ENCODE measurements at regions not wholly inside any gene's neighbourhood (a gene's known extent, or its start where the extent isn't known, plus 50 kb on each side); places are given as distances from the start of the nearest gene placed in this dataset.

- H3K27ac Mint-ChIP-seq = no peak overlapping the region
- DNase-seq = peak in 1 of 5 donors; percentile 30
These were observed 108.4 kb downstream of the SINHCAF start for GRCh38 chr12:31217356-31218130.

GRCh38 chr12:31218203-31219025 is 107.5 kb downstream of the SINHCAF start:
- DNase-seq = no peak
- intact Hi-C loops (cut with micrococcal nuclease) = no loop called here

More at GRCh38 chr12:31217356-31218130, 108.4 kb downstream of the SINHCAF start:
- intact Hi-C loops (cut with micrococcal nuclease) = no loop called here
- CTCF ChIA-PET (ENCODE audit: partially characterized antibody) = no interaction called here
- H3K9me3 Mint-ChIP-seq = no peaks in the 10 kb centered on the region
- H3K4me3 Mint-ChIP-seq = no peak overlapping the region
- no peaks in the 10 kb centered on the region for H3K4me1 Mint-ChIP-seq
- no peaks in the 10 kb centered on the region for H3K36me3 Mint-ChIP-seq
- peaks cover 11 to 27% of the 10 kb centered on the region in 2 donors for H3K27me3 Mint-ChIP-seq
- no peaks in the 10 kb centered on the region for H3K27me3 ChIP-seq (ENCODE audit: insufficient read depth, low read length)
- POLR2A ChIA-PET (ENCODE audit: partially characterized antibody) = no interaction called here
- H3K4me3 ChIP-seq (ENCODE audit: low read length in 2 of 2) = no peak overlapping the region
- H3K9me3 ChIP-seq (ENCODE audit: control insufficient read depth in 1 of 2, low read length in 2 of 2) = no peaks in the 10 kb centered on the region
- no peaks in the 10 kb centered on the region for H3K36me3 ChIP-seq (ENCODE audit: insufficient read depth, low read length)
- no peak overlapping the region for H3K27ac ChIP-seq (ENCODE audit: low read depth, low read length)
- H3K4me1 ChIP-seq (ENCODE audit: insufficient read depth, low read length) = no peaks in the 10 kb centered on the region

GRCh38 chr12:31219521-31219920 is 106.4 kb downstream of the SINHCAF start:
- no peaks in the 10 kb centered on the region for H3K9me3 ChIP-seq (ENCODE audit: control insufficient read depth in 1 of 2, low read length in 2 of 2)
- ChIA-PET CTCF (ENCODE audit: partially characterized antibody) (no interaction called here), POLR2A (ENCODE audit: partially characterized antibody) (no interaction called here)
- no peaks in the 10 kb centered on the region for H3K36me3 Mint-ChIP-seq
- no peaks in the 10 kb centered on the region for H3K27me3 ChIP-seq (ENCODE audit: insufficient read depth, low read length)
- no peak overlapping the region for H3K4me3 Mint-ChIP-seq
- intact Hi-C loops (cut with micrococcal nuclease) = no loop called here
- H3K27ac Mint-ChIP-seq = no peak overlapping the region
- no peak overlapping the region for H3K4me3 ChIP-seq (ENCODE audit: low read length in 2 of 2)
- no peak for DNase-seq
- no peaks in the 10 kb centered on the region for H3K4me1 ChIP-seq (ENCODE audit: insufficient read depth, low read length)
- no peaks in the 10 kb centered on the region for H3K9me3 Mint-ChIP-seq
- peaks cover 9 to 26% of the 10 kb centered on the region in 2 donors for H3K27me3 Mint-ChIP-seq
- H3K4me1 Mint-ChIP-seq = no peaks in the 10 kb centered on the region
- no peaks in the 10 kb centered on the region for H3K36me3 ChIP-seq (ENCODE audit: insufficient read depth, low read length)
- H3K27ac ChIP-seq (ENCODE audit: low read depth, low read length) = no peak overlapping the region

More at GRCh38 chr12:31218203-31219025, 107.5 kb downstream of the SINHCAF start:
- H3K9me3 Mint-ChIP-seq = no peaks in the 10 kb centered on the region
- no peaks in the 10 kb centered on the region for H3K27me3 ChIP-seq (ENCODE audit: insufficient read depth, low read length)
- no peaks in the 10 kb centered on the region for H3K4me1 Mint-ChIP-seq
- no peak overlapping the region for H3K4me3 ChIP-seq (ENCODE audit: low read length in 2 of 2)
- no peaks in the 10 kb centered on the region for H3K4me1 ChIP-seq (ENCODE audit: insufficient read depth, low read length)
- H3K4me3 Mint-ChIP-seq = no peak overlapping the region
- POLR2A ChIA-PET (ENCODE audit: partially characterized antibody) = no interaction called here
- no peaks in the 10 kb centered on the region for H3K36me3 ChIP-seq (ENCODE audit: insufficient read depth, low read length)
- H3K27ac Mint-ChIP-seq = no peak overlapping the region
- H3K27ac ChIP-seq (ENCODE audit: low read depth, low read length) = no peak overlapping the region
- H3K27me3 Mint-ChIP-seq = peaks cover 9 to 27% of the 10 kb centered on the region in 2 donors
- CTCF ChIA-PET (ENCODE audit: partially characterized antibody) = no interaction called here
- no peaks in the 10 kb centered on the region for H3K9me3 ChIP-seq (ENCODE audit: control insufficient read depth in 1 of 2, low read length in 2 of 2)
- H3K36me3 Mint-ChIP-seq = no peaks in the 10 kb centered on the region

GRCh38 chr12:31220061-31220460 is 105.9 kb downstream of the SINHCAF start:
- ChIA-PET CTCF (ENCODE audit: partially characterized antibody) (no interaction called here), POLR2A (ENCODE audit: partially characterized antibody) (no interaction called here)
- no peaks in the 10 kb centered on the region for H3K9me3 Mint-ChIP-seq
- Histone ChIP-seq H3K4me3 (ENCODE audit: low read length in 2 of 2) (no peak overlapping the region), H3K27me3 (ENCODE audit: insufficient read depth, low read length) (no peaks in the 10 kb centered on the region), H3K4me1 (ENCODE audit: insufficient read depth, low read length) (no peaks in the 10 kb centered on the region), H3K9me3 (ENCODE audit: control insufficient read depth in 1 of 2, low read length in 2 of 2) (no peaks in the 10 kb centered on the region), H3K27ac (ENCODE audit: low read depth, low read length) (no peak overlapping the region), H3K36me3 (ENCODE audit: insufficient read depth, low read length) (no peaks in the 10 kb centered on the region)
- no peak for DNase-seq
- no peak overlapping the region for H3K4me3 Mint-ChIP-seq
- peaks cover 9 to 27% of the 10 kb centered on the region in 2 donors for H3K27me3 Mint-ChIP-seq
- intact Hi-C loops (cut with micrococcal nuclease) = no loop called here
- no peaks in the 10 kb centered on the region for H3K36me3 Mint-ChIP-seq
- no peaks in the 10 kb centered on the region for H3K4me1 Mint-ChIP-seq
- no peak overlapping the region for H3K27ac Mint-ChIP-seq

GRCh38 chr12:31220633-31221550 is 105.1 kb downstream of the SINHCAF start:
- H3K4me3 Mint-ChIP-seq = no peak overlapping the region
- H3K27me3 ChIP-seq (ENCODE audit: insufficient read depth, low read length) = no peaks in the 10 kb centered on the region

GRCh38 chr12:31221551-31221945 is 104.4 kb downstream of the SINHCAF start:
- Mint-ChIP-seq H3K27me3 (peaks cover 6 to 22% of the 10 kb centered on the region in 2 donors), H3K4me1 (no peaks in the 10 kb centered on the region), H3K9me3 (no peaks in the 10 kb centered on the region), H3K36me3 (no peaks in the 10 kb centered on the region), H3K4me3 (no peak overlapping the region), H3K27ac (no peak overlapping the region)
- Histone ChIP-seq H3K9me3 (ENCODE audit: control insufficient read depth in 1 of 2, low read length in 2 of 2) (no peaks in the 10 kb centered on the region), H3K36me3 (ENCODE audit: insufficient read depth, low read length) (no peaks in the 10 kb centered on the region), H3K27me3 (ENCODE audit: insufficient read depth, low read length) (no peaks in the 10 kb centered on the region), H3K27ac (ENCODE audit: low read depth, low read length) (no peak overlapping the region), H3K4me3 (ENCODE audit: low read length in 2 of 2) (no peak overlapping the region), H3K4me1 (ENCODE audit: insufficient read depth, low read length) (no peaks in the 10 kb centered on the region)
- intact Hi-C loops (cut with micrococcal nuclease) = no loop called here
- ChIA-PET CTCF (ENCODE audit: partially characterized antibody) (no interaction called here), POLR2A (ENCODE audit: partially characterized antibody) (no interaction called here)
- DNase-seq = no peak

More at GRCh38 chr12:31220633-31221550, 105.1 kb downstream of the SINHCAF start:
- Mint-ChIP-seq H3K4me1 (no peaks in the 10 kb centered on the region), H3K27me3 (peaks cover 6 to 26% of the 10 kb centered on the region in 2 donors), H3K36me3 (no peaks in the 10 kb centered on the region), H3K9me3 (no peaks in the 10 kb centered on the region), H3K27ac (no peak overlapping the region)
- no peaks in the 10 kb centered on the region for H3K36me3 ChIP-seq (ENCODE audit: insufficient read depth, low read length)
- DNase-seq = no peak
- H3K4me3 ChIP-seq (ENCODE audit: low read length in 2 of 2) = no peak overlapping the region
- ChIA-PET CTCF (ENCODE audit: partially characterized antibody) (interaction anchor here (0.8 kb wide), 1 partner anchor 17 kb away, joined by 3 read pairs; no protein-coding TSS in a partner anchor), POLR2A (ENCODE audit: partially characterized antibody) (no interaction called here)
- intact Hi-C loops (cut with micrococcal nuclease) = no loop called here
- no peak overlapping the region for H3K27ac ChIP-seq (ENCODE audit: low read depth, low read length)
- no peaks in the 10 kb centered on the region for H3K9me3 ChIP-seq (ENCODE audit: control insufficient read depth in 1 of 2, low read length in 2 of 2)
- H3K4me1 ChIP-seq (ENCODE audit: insufficient read depth, low read length) = no peaks in the 10 kb centered on the region
